H9 (cell line): ENCODE measurements at regions not wholly inside any gene's neighbourhood (a gene's known extent, or its start where the extent isn't known, plus 50 kb on each side); places are given as distances from the start of the nearest gene placed in this dataset.

Source experiments
- DNase-seq: peaks from one replicate; pipeline ENCODE4 v3.0.0-alpha.2; 2017
- H2AFZ ChIP-seq: one replicate; pipeline ENCODE4 v1.6.1; 2013; ENCODE audit warnings: mild to moderate bottlenecking, low read length, control low read depth, moderate library complexity
- H2AK5ac ChIP-seq: 2 replicates; pipeline ENCODE4 v1.6.1; 2013; ENCODE audit warnings: low read length, control low read depth, mixed read lengths; ENCODE audit not compliant: insufficient read length
- H2BK120ac ChIP-seq: one replicate; pipeline ENCODE4 v1.6.1; 2013; ENCODE audit warnings: low read depth, mild to moderate bottlenecking, low read length, control low read depth, inconsistent platforms; ENCODE audit not compliant: poor library complexity, severe bottlenecking
- H2BK12ac ChIP-seq: 2 replicates; pipeline ENCODE4 v1.6.1; 2013; ENCODE audit warnings: low read length, control low read depth, mixed read lengths, low read depth; ENCODE audit not compliant: insufficient read length
- H2BK15ac ChIP-seq: 2 replicates; pipeline ENCODE4 v1.6.1; 2013; ENCODE audit warnings: low read depth, low read length, control low read depth
- H2BK20ac ChIP-seq: one replicate; pipeline ENCODE4 v1.6.1; 2013; ENCODE audit warnings: low read depth, mild to moderate bottlenecking, low read length, control low read depth, inconsistent platforms; ENCODE audit not compliant: poor library complexity, severe bottlenecking
- H2BK5ac ChIP-seq: 2 replicates; pipeline ENCODE4 v1.6.1; 2013; ENCODE audit warnings: low read length, control low read depth, mixed read lengths; ENCODE audit not compliant: insufficient read length
- H3K14ac ChIP-seq: 2 replicates; pipeline ENCODE4 v1.6.1; 2013; ENCODE audit warnings: low read length, control low read depth; ENCODE audit not compliant: insufficient read depth
- H3K18ac ChIP-seq: 2 replicates; pipeline ENCODE4 v1.6.1; 2013; ENCODE audit warnings: low read depth, mild to moderate bottlenecking, mixed read lengths, low read length, control low read depth; ENCODE audit not compliant: insufficient read length
- H3K23ac ChIP-seq: 2 replicates; pipeline ENCODE4 v1.6.1; 2013; ENCODE audit warnings: low read length, control low read depth, mixed read lengths, low read depth; ENCODE audit not compliant: insufficient read length
- H3K23me2 ChIP-seq: 2 replicates; pipeline ENCODE4 v1.6.1; 2013; ENCODE audit warnings: low read depth, mild to moderate bottlenecking, mixed read lengths, low read length, control low read depth; ENCODE audit not compliant: insufficient read length, poor library complexity, severe bottlenecking
- H3K27ac ChIP-seq: 2 replicates; pipeline ENCODE4 v1.5.1; 2013; ENCODE audit warnings: low read length, control low read depth, mixed read lengths, low read depth; ENCODE audit not compliant: insufficient read length
- H3K27me3 ChIP-seq: 2 replicates; pipeline ENCODE4 v1.6.1; 2013; ENCODE audit warnings: low read length, control low read depth, inconsistent platforms; ENCODE audit not compliant: insufficient read depth
- H3K4ac ChIP-seq: 2 replicates; pipeline ENCODE4 v1.6.1; 2013; ENCODE audit warnings: low read depth, mild to moderate bottlenecking, control low read depth, inconsistent platforms, low read length, moderate library complexity
- H3K4me1 ChIP-seq: 2 replicates; pipeline ENCODE4 v1.6.1; 2013; ENCODE audit warnings: low read length, control low read depth, inconsistent platforms; ENCODE audit not compliant: insufficient read depth
- H3K4me2 ChIP-seq: 2 replicates; pipeline ENCODE4 v1.6.1; 2013; ENCODE audit warnings: low read length, control low read depth, mixed read lengths; ENCODE audit not compliant: insufficient read length, insufficient read depth
- H3K56ac ChIP-seq: 2 replicates; pipeline ENCODE4 v1.6.1; 2013; ENCODE audit warnings: low read depth, mild to moderate bottlenecking, mixed read lengths, low read length, control low read depth; ENCODE audit not compliant: insufficient read length
- H3K79me1 ChIP-seq: 2 replicates; pipeline ENCODE4 v1.6.1; 2013; ENCODE audit warnings: low read depth, mild to moderate bottlenecking, moderate library complexity, low read length, control low read depth, inconsistent platforms; ENCODE audit not compliant: insufficient read depth, poor library complexity, severe bottlenecking
- H3K79me2 ChIP-seq: 2 replicates; pipeline ENCODE4 v1.6.1; 2013; ENCODE audit warnings: low read length, control low read depth, inconsistent platforms; ENCODE audit not compliant: insufficient read depth
- H3K9ac ChIP-seq: 2 replicates; pipeline ENCODE4 v1.6.1; 2013; ENCODE audit warnings: low read length, control low read depth, mixed read lengths; ENCODE audit not compliant: insufficient read length; ENCODE audit errors: extremely low read depth
- H3K9me3 ChIP-seq: one replicate; pipeline ENCODE4 v1.6.1; 2013; ENCODE audit warnings: low read depth, low read length, inconsistent platforms; ENCODE audit not compliant: control insufficient read depth
- H3T11ph ChIP-seq: one replicate; pipeline ENCODE4 v1.6.1; 2013; ENCODE audit warnings: mild to moderate bottlenecking, low read length, control low read depth, inconsistent platforms
- H4K20me1 ChIP-seq: one replicate; pipeline ENCODE4 v1.6.1; 2013; ENCODE audit not compliant: control insufficient read depth, insufficient read length, insufficient read depth
- H4K5ac ChIP-seq: 2 replicates; pipeline ENCODE4 v1.6.1; 2013; ENCODE audit warnings: low read depth, mild to moderate bottlenecking, mixed read lengths, low read length, control low read depth; ENCODE audit not compliant: insufficient read length
- H4K8ac ChIP-seq: replicated peaks from 2 replicates; pipeline ENCODE4 v1.6.1; 2013; ENCODE audit warnings: low read length, control low read depth, mixed read lengths, low read depth; ENCODE audit not compliant: insufficient read length
- H4K91ac ChIP-seq: 2 replicates; pipeline ENCODE4 v1.6.1; 2013; ENCODE audit warnings: low read depth, mild to moderate bottlenecking, moderate library complexity, mixed read lengths, low read length, control low read depth; ENCODE audit not compliant: insufficient read length
- H3K27ac Mint-ChIP-seq, 3 experiments: 2 replicates in 2 of 3; 3 replicates in 1 of 3; pipeline ENCODE4 v1.8.0; 2020 to 2021; ENCODE audit warnings: mixed read lengths in 3 of 3, mild to moderate bottlenecking in 1 of 3, moderate library complexity in 1 of 3
- H3K27me3 Mint-ChIP-seq: 2 replicates; pipeline ENCODE4 v1.8.0; 2021; ENCODE audit warnings: low read depth, mild to moderate bottlenecking, moderate library complexity, mixed read lengths
- H3K36me3 Mint-ChIP-seq, 3 experiments: 2 replicates in 2 of 3; 3 replicates in 1 of 3; pipeline ENCODE4 v1.8.0; 2020 to 2021; ENCODE audit warnings: low read depth in 3 of 3, mixed read lengths in 3 of 3; ENCODE audit not compliant: insufficient read depth in 1 of 3
- H3K4me1 Mint-ChIP-seq, 2 experiments: 2 replicates each; pipeline ENCODE4 v1.8.0; 2020; ENCODE audit warnings: mixed read lengths in 2 of 2
- H3K4me3 Mint-ChIP-seq, 2 experiments: 2 replicates in 1 of 2; 3 replicates in 1 of 2; pipeline ENCODE4 v1.8.0; 2020 to 2021; ENCODE audit warnings: mild to moderate bottlenecking in 2 of 2, mixed read lengths in 2 of 2, moderate library complexity in 1 of 2
- H3K9me3 Mint-ChIP-seq, 2 experiments: 2 replicates in 1 of 2; 3 replicates in 1 of 2; pipeline ENCODE4 v1.8.0; 2020; ENCODE audit warnings: mild to moderate bottlenecking in 2 of 2, mixed read lengths in 2 of 2, moderate library complexity in 1 of 2
- WGBS: extraction: QIAGEN DNeasy Blood & Tissue Kit; methylation state at CpG from one replicate; pipeline ENCODE4 v1.1.7; 2013; ENCODE audit warnings: missing lambda C conversion rate, low lambda C conversion rate, mixed read lengths; ENCODE audit not compliant: insufficient read length; ENCODE audit errors: extremely low coverage; 5-methylcytosine and 5-hydroxymethylcytosine counted together
- TF ChIP-seq, protein P1 (sequence below): fragments of 200-600 bp; sonication (generic); conservative IDR thresholded peaks from 3 replicates; pipeline ENCODE4 v1.8.0; 2021; ENCODE audit warnings: antibody characterized with exemption, mild to moderate bottlenecking

DNA sequence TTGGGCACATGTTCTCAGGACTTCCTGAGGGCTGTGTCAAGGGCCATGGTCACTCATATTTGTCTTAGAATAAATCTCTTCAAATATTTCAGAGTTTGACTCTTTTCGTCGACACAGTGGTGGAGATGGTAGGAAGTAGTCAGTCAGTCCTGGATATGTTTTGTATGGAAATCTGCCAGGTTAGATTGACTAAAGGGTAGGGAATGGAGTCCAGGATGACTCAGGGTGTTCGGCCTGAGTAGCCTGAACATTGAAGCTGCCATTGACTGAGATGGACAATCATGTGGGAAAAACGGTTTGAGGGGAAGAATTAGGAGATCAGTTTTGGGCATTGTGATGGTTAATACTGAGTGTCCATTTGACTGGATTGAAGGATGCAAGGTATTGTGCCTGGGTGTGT is 177.1 kb upstream of the CENPE start:
- Histone ChIP-seq H3K23ac (no peak overlapping the region), H3K56ac (no peak overlapping the region), H4K8ac (no peak overlapping the region), H2BK5ac (no peak overlapping the region), H3K27ac (no peak overlapping the region), H3K4ac (no peak overlapping the region), H4K91ac (no peak overlapping the region), H3K18ac (no peak overlapping the region), H2BK15ac (no peak overlapping the region), H2AK5ac (no peak overlapping the region), H3K27me3 (no peaks in the 10 kb centered on the region), H2BK120ac (no peak overlapping the region), H3K4me1 (peaks cover 10% of the 10 kb centered on the region; the same call in 1 of the 2 replicates), H4K5ac (no peak overlapping the region), H3T11ph (no peak overlapping the region), H2AFZ (no peak overlapping the region), H3K4me2 (no peak overlapping the region), H3K9ac (no peak overlapping the region), H4K20me1 (no peaks in the 10 kb centered on the region), H3K14ac (no peak overlapping the region), H3K79me1 (no peaks in the 10 kb centered on the region), H2BK12ac (no peak overlapping the region), H3K79me2 (no peaks in the 10 kb centered on the region), H3K23me2 (no peaks in the 10 kb centered on the region), H3K9me3 (no peaks in the 10 kb centered on the region), H2BK20ac (no peak overlapping the region)
- DNase-seq: no peak
- H3K36me3 Mint-ChIP-seq: peaks cover 5 to 19% (median 5%) of the 10 kb centered on the region in 3 experiments; a peak in 6 of 7 replicates
- H3K4me3 Mint-ChIP-seq: no peak overlapping the region
- WGBS: no CpG with 5 or more reads among the region's 4 CpGs
- H3K27ac Mint-ChIP-seq: no peak overlapping the region
- peaks cover 3 to 7% of the 10 kb centered on the region in 2 experiments for H3K4me1 Mint-ChIP-seq
- peaks cover 4% of the 10 kb centered on the region for H3K27me3 Mint-ChIP-seq
- TF ChIP-seq, protein P1, sequence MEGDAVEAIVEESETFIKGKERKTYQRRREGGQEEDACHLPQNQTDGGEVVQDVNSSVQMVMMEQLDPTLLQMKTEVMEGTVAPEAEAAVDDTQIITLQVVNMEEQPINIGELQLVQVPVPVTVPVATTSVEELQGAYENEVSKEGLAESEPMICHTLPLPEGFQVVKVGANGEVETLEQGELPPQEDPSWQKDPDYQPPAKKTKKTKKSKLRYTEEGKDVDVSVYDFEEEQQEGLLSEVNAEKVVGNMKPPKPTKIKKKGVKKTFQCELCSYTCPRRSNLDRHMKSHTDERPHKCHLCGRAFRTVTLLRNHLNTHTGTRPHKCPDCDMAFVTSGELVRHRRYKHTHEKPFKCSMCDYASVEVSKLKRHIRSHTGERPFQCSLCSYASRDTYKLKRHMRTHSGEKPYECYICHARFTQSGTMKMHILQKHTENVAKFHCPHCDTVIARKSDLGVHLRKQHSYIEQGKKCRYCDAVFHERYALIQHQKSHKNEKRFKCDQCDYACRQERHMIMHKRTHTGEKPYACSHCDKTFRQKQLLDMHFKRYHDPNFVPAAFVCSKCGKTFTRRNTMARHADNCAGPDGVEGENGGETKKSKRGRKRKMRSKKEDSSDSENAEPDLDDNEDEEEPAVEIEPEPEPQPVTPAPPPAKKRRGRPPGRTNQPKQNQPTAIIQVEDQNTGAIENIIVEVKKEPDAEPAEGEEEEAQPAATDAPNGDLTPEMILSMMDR: no peak
- H3K9me3 Mint-ChIP-seq: peaks cover 0 to 8% of the 10 kb centered on the region in 2 experiments; a peak in 3 of 5 replicates
